Transverse colon (tissue), 4 donors: ENCODE measurements at regions not wholly inside any gene's neighbourhood (a gene's known extent, or its start where the extent isn't known, plus 50 kb on each side); places are given as distances from the start of the nearest gene placed in this dataset.

Source experiments
- DNase-seq: peaks from one replicate; pipeline ENCODE4 v3.0.0-alpha.2; 2019
- H3K27ac ChIP-seq, 4 donors: fragments of 200-600 bp; sonication (generic); 2 replicates each; pipeline ENCODE4 v1.5.1; 2016 to 2018; ENCODE audit warnings: inconsistent platforms in 4 of 4
- H3K27me3 ChIP-seq: fragments of 200-600 bp; sonication (generic); 2 replicates; pipeline ENCODE4 v1.5.1; 2017; ENCODE audit warnings: inconsistent platforms
- H3K36me3 ChIP-seq, 4 donors: fragments of 200-600 bp; sonication (generic); 2 replicates each; pipeline ENCODE4 v1.5.1; 2017 to 2019; ENCODE audit warnings: inconsistent platforms in 4 of 4
- H3K4me1 ChIP-seq, 4 donors: fragments of 200-600 bp; sonication (generic); 2 replicates each; pipeline ENCODE4 v1.5.1; 2017 to 2020; ENCODE audit warnings: inconsistent platforms in 4 of 4
- H3K4me3 ChIP-seq, 4 donors: fragments of 200-600 bp; sonication (generic); 1 replicate in 1 of 4; 2 replicates in 3 of 4; pipeline versions ENCODE4 v1.5.1 to v1.6.1; 2017 to 2019; ENCODE audit warnings: inconsistent platforms in 4 of 4
- H3K9me3 ChIP-seq, 2 donors: fragments of 200-600 bp; sonication (generic); 2 replicates each; pipeline ENCODE4 v1.5.1; 2017 to 2019; ENCODE audit warnings: inconsistent platforms in 2 of 2
- EP300 ChIP-seq: sonication (generic); formaldehyde crosslinking; IDR thresholded peaks from one replicate; pipeline ENCODE4 v1.6.1; 2017; ENCODE audit warnings: antibody characterized with exemption, low read depth
- POLR2A ChIP-seq: fragments of 450-650 bp; IDR thresholded peaks from one replicate; pipeline ENCODE4 v1.6.1; 2016; ENCODE audit warnings: antibody characterized with exemption, mild to moderate bottlenecking, moderate library complexity
- POLR2AphosphoS5 ChIP-seq, 3 donors: sonication (generic); formaldehyde crosslinking; IDR thresholded peaks; one replicate each; pipeline ENCODE4 v1.6.1; 2016; ENCODE audit warnings: antibody characterized with exemption in 3 of 3
- WGBS, 2 donors: methylation state at CpG; one replicate each; pipeline ENCODE4 v1.1.5; 2018; ENCODE audit warnings: low coverage in 1 of 2; 5-methylcytosine and 5-hydroxymethylcytosine counted together
- in situ Hi-C, 4 donors: fragments of 200-750 bp; cut with MboI; loops; one replicate each; pipeline versions ENCODE4 v1.15.0 to v1.15.1; 2017; ENCODE audit warnings: low sequenced_read_pairs in 3 of 4, low pct_ligation_motif_present in 1 of 4, low pct_unique_long_range_greater_than_20kb in 1 of 4
- intact Hi-C: fragments of 100-400 bp; cut with DNase I; formaldehyde crosslinking; loops from one replicate; pipeline ENCODE4 v1.15.1; 2023; ENCODE audit warnings: low total_unique reads
- TF ChIP-seq, protein P1 (sequence below), 5 experiments: fragments of 200-600 bp in 3 of 5; fragments of 450-650 bp in 2 of 5; sonication (generic) in 3 of 5; IDR thresholded peaks; 1 replicate in 2 of 5; 2 replicates in 3 of 5; pipeline ENCODE4 v1.5.1; 2016 to 2017; ENCODE audit warnings: antibody characterized with exemption in 5 of 5, inconsistent platforms in 3 of 5, mild to moderate bottlenecking in 2 of 5, moderate library complexity in 1 of 5

DNA sequence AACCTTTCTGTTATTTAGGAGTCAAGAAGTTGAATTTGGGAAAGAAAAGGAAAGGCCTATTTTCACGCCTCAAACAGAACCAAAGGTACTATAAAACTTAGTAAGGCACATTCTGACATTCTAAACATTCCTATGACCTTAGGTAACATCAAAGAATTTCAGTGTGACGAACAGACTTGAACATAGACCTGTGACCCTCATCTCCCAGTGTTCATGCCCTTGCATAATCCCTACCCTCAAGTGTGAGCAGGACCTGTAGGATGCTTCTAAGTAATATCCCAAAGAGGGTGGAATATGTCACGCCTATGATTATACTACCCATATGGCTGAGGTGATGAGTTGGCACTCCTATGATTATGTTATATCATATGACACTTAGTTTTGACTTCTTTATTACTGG is 540.9 kb downstream of the KIF4B start:
- no peaks in the 10 kb centered on the region for H3K9me3 ChIP-seq
- no peak for DNase-seq
- no peaks in the 10 kb centered on the region for H3K36me3 ChIP-seq
- H3K27me3 ChIP-seq: no peaks in the 10 kb centered on the region
- in situ Hi-C loops (no loop called here), intact Hi-C loops (no loop called here)
- WGBS, 2 donors: 53 to 63% methylated on average over 3 of the region's 3 CpGs
- no peak overlapping the region for H3K27ac ChIP-seq
- no peak overlapping the region for H3K4me3 ChIP-seq
- H3K4me1 ChIP-seq: no peaks in the 10 kb centered on the region
- TF ChIP-seq POLR2A (no peak), POLR2AphosphoS5 (IDR thresholded peaks at IDR 0.05) (no peak), EP300 (no peak)
- TF ChIP-seq, protein P1, sequence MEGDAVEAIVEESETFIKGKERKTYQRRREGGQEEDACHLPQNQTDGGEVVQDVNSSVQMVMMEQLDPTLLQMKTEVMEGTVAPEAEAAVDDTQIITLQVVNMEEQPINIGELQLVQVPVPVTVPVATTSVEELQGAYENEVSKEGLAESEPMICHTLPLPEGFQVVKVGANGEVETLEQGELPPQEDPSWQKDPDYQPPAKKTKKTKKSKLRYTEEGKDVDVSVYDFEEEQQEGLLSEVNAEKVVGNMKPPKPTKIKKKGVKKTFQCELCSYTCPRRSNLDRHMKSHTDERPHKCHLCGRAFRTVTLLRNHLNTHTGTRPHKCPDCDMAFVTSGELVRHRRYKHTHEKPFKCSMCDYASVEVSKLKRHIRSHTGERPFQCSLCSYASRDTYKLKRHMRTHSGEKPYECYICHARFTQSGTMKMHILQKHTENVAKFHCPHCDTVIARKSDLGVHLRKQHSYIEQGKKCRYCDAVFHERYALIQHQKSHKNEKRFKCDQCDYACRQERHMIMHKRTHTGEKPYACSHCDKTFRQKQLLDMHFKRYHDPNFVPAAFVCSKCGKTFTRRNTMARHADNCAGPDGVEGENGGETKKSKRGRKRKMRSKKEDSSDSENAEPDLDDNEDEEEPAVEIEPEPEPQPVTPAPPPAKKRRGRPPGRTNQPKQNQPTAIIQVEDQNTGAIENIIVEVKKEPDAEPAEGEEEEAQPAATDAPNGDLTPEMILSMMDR (IDR thresholded peaks at IDR 0.05): no peak

DNA sequence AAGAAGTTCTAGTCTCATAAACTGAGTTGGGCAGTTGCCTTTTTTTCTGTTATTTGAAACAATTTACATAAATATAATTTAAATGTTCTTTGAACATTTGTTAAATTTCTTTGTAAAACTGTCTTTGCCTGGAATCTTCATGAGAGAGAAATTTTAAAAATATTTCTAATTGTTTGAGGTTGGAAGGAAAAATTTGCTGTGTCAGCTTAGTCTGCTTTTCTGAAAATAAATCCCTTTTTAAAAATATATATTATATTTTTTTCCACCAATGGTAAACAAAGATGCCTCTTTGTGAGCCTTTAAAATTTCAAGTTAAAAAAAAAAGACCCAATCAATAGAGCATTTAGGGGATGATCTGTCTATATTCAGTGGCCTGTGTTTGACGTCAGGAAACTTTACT is 542.7 kb downstream of the KIF4B start:
- Histone ChIP-seq H3K36me3 (no peaks in the 10 kb centered on the region), H3K4me3 (no peak overlapping the region), H3K27ac (no peak overlapping the region), H3K27me3 (no peaks in the 10 kb centered on the region), H3K4me1 (no peaks in the 10 kb centered on the region), H3K9me3 (no peaks in the 10 kb centered on the region)
- no peak for TF ChIP-seq POLR2A
- no peak for TF ChIP-seq POLR2AphosphoS5 (IDR thresholded peaks at IDR 0.05)
- TF ChIP-seq EP300: no peak
- TF ChIP-seq, protein P1 (IDR thresholded peaks at IDR 0.05): no peak
- 64 to 73% methylated on average over 1 of the region's 1 CpG for WGBS, 2 donors
- DNase-seq: no peak
- in situ Hi-C loops (no loop called here), intact Hi-C loops (no loop called here)

DNA sequence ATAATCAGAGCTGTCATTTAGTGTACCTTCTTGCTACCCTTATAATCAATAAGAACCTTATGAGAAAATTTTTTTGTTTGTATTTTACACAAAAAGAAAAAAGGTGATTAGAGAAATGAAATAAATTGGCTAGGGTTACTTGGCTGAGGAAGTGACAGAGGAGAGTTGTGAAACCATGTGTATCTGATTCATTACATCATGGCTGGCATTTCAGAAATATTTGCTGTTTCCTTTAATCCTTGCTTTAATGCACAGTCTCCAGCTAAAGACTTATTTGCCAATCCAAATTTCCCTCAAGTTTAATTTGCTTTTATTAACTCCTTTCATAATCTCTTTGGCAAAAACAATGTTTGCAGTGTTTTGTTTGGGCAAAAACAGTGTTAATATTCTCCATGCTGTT is 543.1 kb downstream of the KIF4B start:
- no peaks in the 10 kb centered on the region for H3K27me3 ChIP-seq
- no peaks in the 10 kb centered on the region for H3K4me1 ChIP-seq
- no peak overlapping the region for H3K27ac ChIP-seq
- no peaks in the 10 kb centered on the region for H3K36me3 ChIP-seq
- TF ChIP-seq, protein P1 (IDR thresholded peaks at IDR 0.05): no peak
- TF ChIP-seq POLR2A (no peak), POLR2AphosphoS5 (IDR thresholded peaks at IDR 0.05) (no peak), EP300 (no peak)
- no peak overlapping the region for H3K4me3 ChIP-seq
- in situ Hi-C loops: no loop called here
- intact Hi-C loops: no loop called here
- DNase-seq: no peak
- no peaks in the 10 kb centered on the region for H3K9me3 ChIP-seq

DNA sequence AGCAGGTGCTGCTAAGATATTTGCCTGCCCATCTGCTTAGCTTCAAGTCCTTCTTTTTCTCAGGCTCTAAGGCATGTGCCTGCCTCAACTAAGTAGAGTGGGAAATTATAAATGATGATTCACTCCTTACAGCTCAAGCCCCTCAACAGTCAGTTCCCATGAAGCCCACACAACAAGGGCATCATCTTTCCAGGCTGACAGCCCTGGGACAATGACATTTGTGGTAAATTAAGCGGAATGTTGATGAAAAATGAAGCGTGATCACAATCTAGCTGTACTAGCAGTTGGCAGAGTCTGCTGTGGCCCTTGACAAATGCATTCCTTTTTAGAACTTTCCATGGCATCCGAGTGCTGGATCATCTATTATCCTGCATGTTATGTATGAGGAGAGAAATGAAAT is 548.6 kb downstream of the KIF4B start:
- TF ChIP-seq EP300 (no peak), POLR2AphosphoS5 (IDR thresholded peaks at IDR 0.05) (no peak), POLR2A (no peak)
- TF ChIP-seq, protein P1 (IDR thresholded peaks at IDR 0.05): no peak
- 72 to 80% methylated on average over 1 to 3 of the region's 3 CpGs for WGBS, 2 donors
- no peaks in the 10 kb centered on the region for H3K27me3 ChIP-seq
- in situ Hi-C loops: no loop called here
- DNase-seq: no peak
- no peaks in the 10 kb centered on the region for H3K9me3 ChIP-seq
- no peaks in the 10 kb centered on the region for H3K36me3 ChIP-seq
- H3K4me1 ChIP-seq: no peaks in the 10 kb centered on the region
- intact Hi-C loops: no loop called here
- no peak overlapping the region for H3K4me3 ChIP-seq
- H3K27ac ChIP-seq: no peak overlapping the region
